Middle frontal gyrus (tissue), 1 donor: ENCODE measurements at regions not wholly inside any gene's neighbourhood (a gene's known extent, or its start where the extent isn't known, plus 50 kb on each side); places are given as distances from the start of the nearest gene placed in this dataset.

Experiments used
- DNase-seq: peaks from one replicate; pipeline ENCODE4 v3.0.0-alpha.2; 2015; ENCODE audit warnings: low spot score; ENCODE audit errors: extremely low spot score

DNA sequence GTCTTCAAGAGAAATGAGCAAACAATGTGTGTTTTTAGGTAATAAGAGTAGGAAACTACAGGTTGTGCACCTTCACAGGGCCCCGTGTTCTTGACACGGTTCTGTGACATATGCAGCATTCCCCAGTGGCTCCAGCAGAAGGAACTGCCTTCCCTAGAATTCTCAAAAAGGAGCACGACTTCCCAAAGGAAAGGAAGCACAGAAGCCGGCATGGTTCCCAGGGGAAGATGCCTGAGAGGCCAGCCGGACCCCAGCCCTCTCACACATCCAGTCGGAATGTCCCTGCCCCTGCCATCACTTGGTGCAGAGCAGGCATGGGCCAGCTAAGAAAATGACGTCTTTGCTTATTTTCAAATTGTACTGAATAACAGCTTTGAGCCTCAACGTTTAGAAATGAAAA lies 187.3 kb upstream of the NSMCE3 start:
- no peak for DNase-seq

DNA sequence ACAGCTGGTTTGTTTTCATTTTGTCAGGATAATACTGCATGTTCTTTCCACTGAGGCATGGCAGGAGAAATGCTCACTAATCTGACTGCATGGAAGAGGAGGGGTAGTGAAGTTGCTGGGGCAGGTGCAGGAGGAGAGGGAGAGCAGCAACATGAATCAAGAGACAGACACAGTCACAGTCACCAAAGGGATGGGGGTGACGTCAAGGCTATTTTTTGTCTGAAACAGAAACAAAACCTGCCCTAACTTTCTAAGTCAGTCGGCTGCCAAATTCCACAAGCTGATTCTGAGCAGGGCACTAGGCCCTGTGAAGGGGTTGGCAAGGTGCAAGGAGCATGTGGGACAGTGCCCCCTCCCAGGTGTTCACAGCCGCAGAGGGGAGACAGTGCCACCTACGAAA lies 186.6 kb upstream of the NSMCE3 start:
- DNase-seq: no peak

- DNase-seq: no peak
Observed at GRCh38 chr15:29455530-29455929, 185.9 kb upstream of the NSMCE3 start.

- DNase-seq: no peak
Observed at GRCh38 chr15:29455055-29455454, 185.4 kb upstream of the NSMCE3 start.

DNA sequence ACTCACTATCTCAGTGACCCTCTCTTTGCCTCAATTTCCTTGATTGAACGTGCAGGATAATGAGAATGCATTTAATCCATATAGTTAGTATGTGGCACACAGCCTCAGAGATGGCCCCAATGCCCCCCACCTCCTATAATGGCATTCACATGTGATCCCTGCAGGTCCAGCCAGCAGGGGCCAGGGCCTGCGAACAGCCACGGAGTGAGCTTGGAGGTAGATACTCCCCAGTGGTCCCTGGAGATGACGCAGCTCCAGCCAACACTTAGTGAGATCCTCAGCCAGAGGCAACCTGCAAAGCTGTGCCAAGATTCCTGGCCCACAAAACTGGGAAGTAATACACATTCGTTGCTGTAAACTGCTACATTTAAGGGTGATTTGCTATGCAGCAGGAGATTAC lies 184.9 kb upstream of the NSMCE3 start:
- DNase-seq: no peak

GRCh38 chr15:29452881-29453731 lies 183.5 kb upstream of the NSMCE3 start:
- no peak for DNase-seq

DNA sequence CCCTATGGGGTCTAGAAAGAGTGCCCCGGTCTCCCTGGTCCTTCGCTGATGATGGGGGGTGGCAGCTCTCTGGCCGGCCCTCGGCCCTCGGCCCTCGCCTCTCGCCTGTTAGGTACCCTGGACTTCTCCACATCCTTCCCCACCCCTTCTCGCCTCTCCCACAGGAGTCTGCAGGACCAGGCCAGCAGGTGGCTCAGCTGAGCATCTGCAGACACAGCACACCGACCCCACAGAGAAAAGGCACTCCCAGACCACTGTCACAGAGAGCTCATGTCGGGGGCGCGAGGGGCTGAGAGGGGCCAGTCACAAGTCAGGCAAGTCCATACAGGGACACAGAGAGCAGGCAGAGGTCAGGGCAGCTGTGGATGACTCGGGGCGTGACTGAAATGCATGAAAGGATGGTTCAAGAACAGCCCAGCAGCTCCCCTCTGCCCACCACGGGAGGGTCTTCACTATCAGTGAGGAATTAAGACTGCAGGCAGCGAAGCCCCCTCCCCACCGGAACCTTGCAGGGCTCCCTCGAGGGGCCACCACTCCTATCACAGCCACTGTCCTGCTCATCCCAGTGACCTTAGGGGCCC lies 181.7 kb upstream of the NSMCE3 start:
- no peak for DNase-seq

- DNase-seq: no peak
Observed at GRCh38 chr15:29449136-29449535, 179.5 kb upstream of the NSMCE3 start.

- no peak for DNase-seq
Observed at GRCh38 chr15:29448320-29448719, 178.7 kb upstream of the NSMCE3 start.

DNA sequence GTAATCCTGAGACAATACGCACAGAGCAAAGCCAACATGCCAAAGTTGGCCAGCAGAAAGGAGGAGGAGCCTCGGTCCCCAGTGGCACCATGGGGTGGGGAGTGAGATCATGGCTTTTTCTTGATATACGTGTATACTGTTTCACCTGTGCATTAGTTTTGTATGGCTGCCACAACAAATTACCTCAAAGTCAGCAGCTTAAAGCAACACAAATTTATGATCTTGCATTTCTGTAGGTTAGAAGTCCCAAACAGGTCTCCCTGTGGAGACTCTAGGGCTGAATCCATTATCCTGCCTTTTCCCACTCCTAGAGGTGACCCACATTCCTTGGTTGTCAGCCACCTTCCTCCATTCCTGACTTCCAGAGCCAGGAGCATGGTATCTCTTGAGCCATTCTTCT lies 176.9 kb upstream of the NSMCE3 start:
- no peak for DNase-seq

GRCh38 chr15:29442532-29442931 lies 172.9 kb upstream of the NSMCE3 start:
- no peak for DNase-seq

- no peak for DNase-seq
Observed at GRCh38 chr15:29440541-29440940, 170.9 kb upstream of the NSMCE3 start.

GRCh38 chr15:29438703-29439055 lies 169.1 kb upstream of the NSMCE3 start:
- no peak for DNase-seq

DNA sequence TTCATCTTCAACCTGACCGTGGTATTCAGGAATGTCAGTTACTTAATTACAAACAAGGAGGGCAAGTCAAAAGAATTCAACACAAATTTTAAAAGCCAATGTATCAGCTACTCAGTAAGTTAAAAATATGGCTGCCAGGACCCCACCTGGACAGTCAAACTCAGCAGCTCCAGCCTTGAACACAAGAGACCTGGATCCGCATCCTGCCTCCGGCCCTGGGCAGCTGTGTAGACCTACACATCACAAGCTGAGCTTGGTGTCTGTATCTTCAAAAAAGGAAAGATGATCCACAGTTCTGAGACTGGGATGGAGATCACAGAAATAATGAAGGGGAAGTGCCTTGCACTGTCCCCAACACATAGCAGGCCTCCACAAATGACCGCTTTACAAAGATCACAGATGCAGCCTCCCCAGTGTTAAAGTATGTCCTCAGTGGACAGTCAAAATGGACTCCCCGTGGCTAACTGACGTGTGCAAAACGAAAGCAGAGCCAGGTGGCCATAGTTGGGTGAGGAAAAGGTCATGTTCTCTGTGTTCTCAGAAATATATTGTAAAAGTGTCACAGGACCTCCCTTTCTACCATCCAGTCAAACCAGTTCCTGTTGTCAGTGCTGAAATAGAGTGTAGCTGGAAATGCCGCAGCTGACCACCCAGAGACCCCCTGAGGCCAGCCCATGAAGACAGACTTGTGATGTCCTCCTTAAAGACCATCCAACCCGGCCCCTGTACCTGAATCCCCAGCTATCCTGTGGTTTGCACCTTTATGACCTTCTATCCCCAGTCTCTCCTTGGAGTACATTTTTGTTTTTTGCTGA lies 168.5 kb upstream of the NSMCE3 start:
- DNase-seq: no peak

DNA sequence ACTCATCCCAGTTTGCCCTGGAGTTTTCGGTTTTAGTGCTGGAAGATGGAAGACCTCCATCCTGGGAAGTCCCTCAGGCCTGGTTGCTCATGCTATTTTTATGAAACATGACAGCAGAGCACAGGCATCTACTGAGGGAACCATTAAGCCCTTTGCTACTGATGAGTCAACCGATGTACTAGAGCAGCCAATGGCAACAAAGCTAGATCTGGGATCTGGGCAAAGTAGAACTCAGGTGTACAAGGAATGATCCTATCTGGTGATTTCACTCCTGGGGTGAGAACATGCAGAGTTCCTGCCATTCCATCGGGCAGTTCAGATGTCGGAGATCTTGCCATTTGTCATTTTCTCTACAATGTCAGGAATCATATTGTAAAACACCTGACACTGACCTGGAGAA lies 166.2 kb upstream of the NSMCE3 start:
- DNase-seq: no peak

- no peak for DNase-seq
Observed at GRCh38 chr15:29434280-29434679, 164.7 kb upstream of the NSMCE3 start.

- DNase-seq: no peak
Observed at GRCh38 chr15:29433507-29434248, 164.1 kb upstream of the NSMCE3 start.

DNA sequence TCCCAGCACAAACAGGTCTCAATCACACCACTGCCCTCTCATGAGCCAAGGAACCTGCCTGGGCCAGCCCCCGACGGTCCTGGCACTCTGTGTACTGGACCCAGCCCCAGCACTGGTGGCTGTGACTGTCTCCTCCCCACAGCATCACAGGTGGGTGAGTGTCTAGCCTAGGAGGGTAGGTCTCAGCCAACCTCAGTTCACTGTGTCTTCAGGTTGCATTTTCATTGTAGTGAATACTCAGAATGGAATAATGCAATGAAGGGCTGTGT lies 163.4 kb upstream of the NSMCE3 start:
- DNase-seq: no peak

GRCh38 chr15:29432191-29433049 lies 162.8 kb upstream of the NSMCE3 start:
- DNase-seq: no peak

- no peak for DNase-seq
Observed at GRCh38 chr15:29430831-29431230, 161.2 kb upstream of the NSMCE3 start.

DNA sequence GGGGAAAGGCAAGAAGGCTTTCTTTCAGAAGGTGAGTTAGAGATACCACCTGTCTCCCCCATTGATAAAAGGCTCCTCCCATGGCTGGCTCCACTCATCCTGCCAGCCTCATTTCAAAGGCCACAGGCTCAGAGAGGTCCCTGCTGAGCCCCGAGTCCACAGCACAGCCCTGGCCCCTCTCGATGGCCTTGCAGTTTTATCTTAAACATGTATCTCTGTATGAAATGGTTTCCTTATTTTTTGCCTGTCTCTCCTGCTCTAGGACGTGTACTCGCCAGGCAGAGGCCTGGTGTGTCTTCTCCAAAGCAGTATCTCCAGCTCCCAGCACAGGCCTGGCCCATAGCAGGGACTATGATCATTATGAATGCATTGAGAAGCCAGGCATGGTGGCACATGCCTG lies 160.5 kb upstream of the NSMCE3 start:
- DNase-seq: no peak
